Activated CD8-positive, alpha-beta T cell treated with anti-CD3 and anti-CD28 coated beads for 36 hours (primary cell): ENCODE measurements at regions not wholly inside any gene's neighbourhood (a gene's known extent, or its start where the extent isn't known, plus 50 kb on each side); places are given as distances from the start of the nearest gene placed in this dataset.

ENCODE experiments used
- ATAC-seq: fragments of 200-7000 bp; cut with Tn5 transposase; one replicate; pipeline ENCODE4 v1.10.0; 2021; ENCODE audit warnings: mild to moderate bottlenecking, moderate library complexity
- CTCF ChIA-PET: fragments of 350-600 bp; sonication (Branson Sonifier 250); formaldehyde crosslinking; loops from one replicate; lab custom pipeline; 2021; ENCODE audit warnings: antibody characterized with exemption; lab: Charles Lee
- POLR2A ChIA-PET: fragments of 350-600 bp; sonication (Branson Sonifier 250); formaldehyde crosslinking; loops from one replicate; lab custom pipeline; 2021; ENCODE audit warnings: antibody characterized with exemption; lab: Charles Lee
- DNase-seq: peaks from one replicate; pipeline ENCODE4 v3.0.0-alpha.2; 2020
- H3K27ac Mint-ChIP-seq: one replicate; pipeline ENCODE4 v1.8.0; 2021; ENCODE audit warnings: mild to moderate bottlenecking, mixed read lengths
- H3K27me3 Mint-ChIP-seq: one replicate; pipeline ENCODE4 v1.8.0; 2021; ENCODE audit warnings: mixed read lengths
- H3K36me3 Mint-ChIP-seq: one replicate; pipeline ENCODE4 v1.8.0; 2021; ENCODE audit warnings: low read depth, mixed read lengths
- H3K4me1 Mint-ChIP-seq: one replicate; pipeline ENCODE4 v1.8.0; 2021; ENCODE audit warnings: low read depth, mixed read lengths
- H3K4me3 Mint-ChIP-seq: one replicate; pipeline ENCODE4 v1.8.0; 2021; ENCODE audit warnings: mild to moderate bottlenecking, moderate library complexity, mixed read lengths
- H3K9me3 Mint-ChIP-seq: one replicate; pipeline ENCODE4 v1.8.0; 2021; ENCODE audit warnings: mixed read lengths
- CTCF ChIP-seq: fragments of 200-600 bp; IDR thresholded peaks from one replicate; pipeline ENCODE4 v1.8.0; 2022; ENCODE audit warnings: antibody characterized with exemption, mild to moderate bottlenecking
- intact Hi-C: fragments of 100-400 bp; cut with micrococcal nuclease; formaldehyde crosslinking; loops from one replicate; pipeline ENCODE4 v1.10.0; 2022

DNA sequence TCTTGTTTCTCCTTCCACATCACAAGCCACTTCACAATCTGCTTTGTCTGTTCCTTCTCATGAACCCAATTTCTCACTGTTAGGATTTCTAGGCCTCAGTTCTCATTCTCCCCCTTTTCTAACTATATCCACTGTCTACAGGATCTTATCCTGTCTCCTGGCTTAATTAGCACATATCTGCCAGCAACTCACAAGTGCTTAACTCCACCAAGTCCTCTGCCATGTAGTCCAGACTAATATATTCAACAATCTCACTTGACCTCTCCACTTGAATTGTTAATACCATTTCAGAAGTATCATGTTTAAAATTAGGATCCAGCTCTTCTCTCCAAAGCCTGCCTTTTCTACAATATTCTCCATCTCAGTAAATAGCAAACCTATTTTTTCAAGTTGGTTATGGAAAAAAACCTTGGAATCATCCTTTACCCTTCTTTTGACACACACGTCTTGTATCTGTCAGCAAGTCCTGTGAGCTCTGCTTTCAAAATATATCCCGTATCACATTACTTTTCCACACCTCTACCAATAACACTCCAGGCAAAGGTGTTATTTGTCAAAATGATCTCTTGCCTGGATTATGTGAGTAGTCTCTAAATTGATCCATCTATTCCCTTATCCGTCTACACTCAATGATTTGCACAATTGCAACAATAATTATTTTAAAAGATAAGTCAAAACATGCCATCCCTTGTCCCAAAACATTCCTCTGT is 127.2 kb upstream of the SLIT2 start:
- H3K36me3 Mint-ChIP-seq = no peaks in the 10 kb centered on the region
- H3K9me3 Mint-ChIP-seq = no peaks in the 10 kb centered on the region
- TF ChIP-seq CTCF = no peak
- no peaks in the 10 kb centered on the region for H3K4me1 Mint-ChIP-seq
- H3K27ac Mint-ChIP-seq = no peak overlapping the region
- intact Hi-C loops = no loop called here
- ATAC-seq = no peak
- H3K4me3 Mint-ChIP-seq = no peak overlapping the region
- ChIA-PET POLR2A (no interaction called here), CTCF (no interaction called here)
- no peak for DNase-seq
- no peaks in the 10 kb centered on the region for H3K27me3 Mint-ChIP-seq

DNA sequence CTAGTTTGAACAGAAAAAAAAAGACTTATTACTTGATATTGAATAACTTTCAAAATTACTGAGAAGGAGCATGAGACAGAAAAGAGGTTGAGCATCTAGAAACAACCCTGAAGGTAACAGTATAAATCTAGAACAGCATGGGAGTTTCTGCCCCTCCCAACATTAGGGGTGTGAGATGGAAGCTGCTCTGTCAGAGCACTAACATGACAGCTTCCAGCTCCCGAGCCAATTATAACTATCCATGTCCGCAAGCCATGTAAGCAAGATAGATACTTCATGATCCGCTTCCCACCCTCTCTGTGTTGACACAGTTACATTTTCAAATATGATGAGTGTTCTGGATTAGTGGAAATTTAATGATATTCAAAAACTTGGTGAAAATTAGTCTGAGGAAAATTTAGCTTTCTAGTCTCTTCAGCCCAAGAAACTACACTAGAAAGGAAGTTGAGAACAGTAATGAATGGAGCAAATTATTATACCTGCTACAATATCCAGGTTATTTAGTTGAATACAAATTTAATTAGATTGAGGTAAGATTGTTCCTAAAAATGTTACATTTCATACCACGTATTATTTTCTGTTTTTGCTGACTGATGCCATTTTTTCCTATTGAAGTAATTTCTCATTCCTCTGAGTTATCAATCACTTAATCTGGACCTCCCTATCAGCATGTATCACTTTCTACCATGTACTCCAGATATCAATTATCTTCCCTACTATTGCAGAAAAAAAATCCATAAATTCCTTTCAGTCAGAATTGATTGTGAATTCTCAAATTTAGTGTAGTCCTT is 129.3 kb upstream of the SLIT2 start:
- no peaks in the 10 kb centered on the region for H3K4me1 Mint-ChIP-seq
- CTCF ChIA-PET = no interaction called here
- no peaks in the 10 kb centered on the region for H3K36me3 Mint-ChIP-seq

GRCh38 chr4:20119141-20119540 is 132.6 kb upstream of the SLIT2 start:
- H3K4me1 Mint-ChIP-seq = no peaks in the 10 kb centered on the region
- H3K27ac Mint-ChIP-seq = no peak overlapping the region
- H3K36me3 Mint-ChIP-seq = no peaks in the 10 kb centered on the region
- peaks cover 11% of the 10 kb centered on the region for H3K9me3 Mint-ChIP-seq
- no peak for DNase-seq
- H3K27me3 Mint-ChIP-seq = no peaks in the 10 kb centered on the region
- no peak overlapping the region for H3K4me3 Mint-ChIP-seq
- TF ChIP-seq CTCF = no peak
- no peak for ATAC-seq
- intact Hi-C loops = no loop called here
- ChIA-PET CTCF (no interaction called here), POLR2A (no interaction called here)

More for the DNA sequence above, 129.3 kb upstream of the SLIT2 start:
- intact Hi-C loops = no loop called here
- no peak overlapping the region for H3K27ac Mint-ChIP-seq
- no peak for TF ChIP-seq CTCF
- DNase-seq (no peak), ATAC-seq (no peak)
- POLR2A ChIA-PET = no interaction called here
- no peak overlapping the region for H3K4me3 Mint-ChIP-seq
- H3K27me3 Mint-ChIP-seq = no peaks in the 10 kb centered on the region
- H3K9me3 Mint-ChIP-seq = peaks cover 6% of the 10 kb centered on the region

GRCh38 chr4:20109391-20109790 is 142.3 kb upstream of the SLIT2 start:
- no peak for TF ChIP-seq CTCF
- ChIA-PET POLR2A (no interaction called here), CTCF (no interaction called here)
- Mint-ChIP-seq H3K27me3 (no peaks in the 10 kb centered on the region), H3K4me3 (no peak overlapping the region), H3K36me3 (no peaks in the 10 kb centered on the region), H3K27ac (no peak overlapping the region), H3K4me1 (no peaks in the 10 kb centered on the region), H3K9me3 (peaks cover 4% of the 10 kb centered on the region)
- ATAC-seq (no peak), DNase-seq (no peak)
- intact Hi-C loops = no loop called here

DNA sequence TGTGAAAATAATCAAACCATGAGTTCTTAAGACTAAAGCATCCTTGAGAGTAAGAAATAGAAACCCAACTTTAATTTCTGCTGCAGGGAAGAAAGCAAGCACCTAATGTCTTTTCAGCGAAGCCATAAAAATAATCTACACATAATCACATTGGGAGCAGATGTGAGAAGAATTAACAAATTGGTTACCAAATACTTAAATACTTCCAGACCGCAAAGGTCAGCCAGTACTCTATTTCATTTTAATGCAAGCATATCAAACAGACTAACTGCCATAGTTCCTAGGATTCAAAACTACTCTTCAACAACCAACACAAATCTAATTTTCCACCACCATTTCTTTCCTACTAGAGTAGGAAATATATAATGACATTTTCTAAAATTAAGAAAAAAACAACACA is 144.8 kb upstream of the SLIT2 start:
- Mint-ChIP-seq H3K27ac (no peak overlapping the region), H3K27me3 (no peaks in the 10 kb centered on the region), H3K36me3 (no peaks in the 10 kb centered on the region), H3K4me3 (no peak overlapping the region), H3K4me1 (no peaks in the 10 kb centered on the region), H3K9me3 (peaks cover 2% of the 10 kb centered on the region)
- ChIA-PET POLR2A (no interaction called here), CTCF (no interaction called here)
- ATAC-seq (no peak), DNase-seq (no peak)
- no peak for TF ChIP-seq CTCF
- intact Hi-C loops = no loop called here
